GM12878 (cell line): ENCODE measurements at regions not wholly inside any gene's neighbourhood (a gene's known extent, or its start where the extent isn't known, plus 50 kb on each side); places are given as distances from the start of the nearest gene placed in this dataset.

Experiments
- ASH2L ChIP-seq: fragments of 300-600, 200-600 bp; sonication (generic); IDR thresholded peaks from 2 replicates; pipeline ENCODE4 v1.6.1; 2017; ENCODE audit warnings: low read depth, mild to moderate bottlenecking, borderline replicate concordance
- CHD2 ChIP-seq: IDR thresholded peaks from 2 replicates; pipeline ENCODE4 v1.6.1; 2011; ENCODE audit warnings: low read depth, low read length, improper control_type of control experiment, borderline replicate concordance
- FOXK2 ChIP-seq: fragments of 450-650 bp; IDR thresholded peaks from 2 replicates; pipeline ENCODE4 v1.6.1; 2017; ENCODE audit warnings: mild to moderate bottlenecking, moderate library complexity
- FOXM1 ChIP-seq: IDR thresholded peaks from 2 replicates; pipeline ENCODE4 v1.6.1; 2012; ENCODE audit warnings: low read depth, mild to moderate bottlenecking, inconsistent platforms, low read length, moderate library complexity
- IKZF1 ChIP-seq: fragments of 450-650 bp; conservative IDR thresholded peaks from 2 replicates; pipeline ENCODE4 v1.6.1; 2017; ENCODE audit warnings: antibody characterized with exemption, mild to moderate bottlenecking
- NFXL1 ChIP-seq: fragments of 450-650 bp; IDR thresholded peaks from 2 replicates; pipeline ENCODE4 v1.6.1; 2017; ENCODE audit warnings: antibody characterized with exemption, mild to moderate bottlenecking, borderline replicate concordance
- NR2F1 ChIP-seq: fragments of 450-650 bp; conservative IDR thresholded peaks from 2 replicates; pipeline ENCODE4 v1.6.1; 2017; ENCODE audit warnings: mild to moderate bottlenecking
- NRF1 ChIP-seq: conservative IDR thresholded peaks from 2 replicates; pipeline ENCODE4 v1.6.1; 2011; ENCODE audit warnings: mild to moderate bottlenecking, low read depth, low read length, improper control_type of control experiment
- POU2F2 ChIP-seq: IDR thresholded peaks from 3 replicates; pipeline ENCODE4 v1.6.1; 2011; ENCODE audit warnings: low read depth, mild to moderate bottlenecking, low read length, borderline replicate concordance
- RB1 ChIP-seq: fragments of 450-650 bp; formaldehyde crosslinking; IDR thresholded peaks from 2 replicates; pipeline ENCODE4 v1.6.1; 2017; ENCODE audit warnings: mild to moderate bottlenecking, borderline replicate concordance
- SIN3A ChIP-seq: IDR thresholded peaks from 2 replicates; pipeline ENCODE4 v1.6.1; 2012; ENCODE audit warnings: low read depth, low read length, improper control_type of control experiment
- TAF1 ChIP-seq: IDR thresholded peaks from 2 replicates; pipeline ENCODE4 v1.6.1; 2011; ENCODE audit warnings: mild to moderate bottlenecking, low read depth, low read length, borderline replicate concordance
- TBL1XR1 ChIP-seq: IDR thresholded peaks from 2 replicates; pipeline ENCODE4 v1.6.1; 2012; ENCODE audit warnings: low read depth, low read length, improper control_type of control experiment
- TF ChIP-seq, protein P1 (sequence below): fragments of 450-650 bp; IDR thresholded peaks from 2 replicates; pipeline ENCODE4 v1.6.1; 2016; ENCODE audit warnings: mild to moderate bottlenecking
- TF ChIP-seq, protein P2 (sequence below): IDR thresholded peaks from 2 replicates; pipeline ENCODE4 v1.6.1; 2012; ENCODE audit warnings: low read depth, low read length, improper control_type of control experiment
- TF ChIP-seq, protein P3 (sequence below): fragments of 450-650 bp; IDR thresholded peaks from 2 replicates; pipeline ENCODE4 v1.6.1; 2017; ENCODE audit warnings: mild to moderate bottlenecking
- TF ChIP-seq, protein P4 (sequence below): fragments of 450-650 bp; IDR thresholded peaks from 2 replicates; pipeline ENCODE4 v1.6.1; 2017; ENCODE audit warnings: mild to moderate bottlenecking, moderate library complexity
- TF ChIP-seq, protein P5 (sequence below): fragments of 450-650 bp; formaldehyde crosslinking; IDR thresholded peaks from 2 replicates; pipeline ENCODE4 v1.5.0; 2022; ENCODE audit warnings: mild to moderate bottlenecking, missing genetic modification characterization

DNA sequence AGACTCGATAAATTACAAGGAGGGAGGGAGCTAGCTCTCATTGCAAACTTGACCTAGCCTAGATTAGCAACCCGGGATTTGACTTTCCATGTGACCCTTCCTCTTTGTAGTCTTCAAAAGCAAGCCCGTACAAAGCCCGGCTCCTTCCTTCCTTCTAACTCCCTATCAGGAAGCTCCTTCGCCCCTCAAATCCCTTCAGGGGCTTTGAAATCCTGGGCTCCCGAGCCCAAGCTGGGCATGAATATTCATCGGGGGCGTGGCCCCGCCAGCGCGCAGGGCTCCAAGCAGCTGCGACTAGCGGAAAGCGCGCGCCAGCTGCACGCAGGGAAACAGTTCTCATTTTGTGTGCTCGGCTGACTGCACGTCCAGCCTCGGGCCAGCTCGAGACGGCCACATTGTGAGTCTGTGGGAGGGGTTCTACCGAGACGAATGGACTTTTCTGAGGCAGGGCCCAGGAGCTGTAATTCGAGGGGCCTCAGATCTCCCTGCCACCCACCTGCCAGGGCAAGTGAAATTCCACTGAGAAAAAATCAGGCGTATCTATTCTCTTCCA is 84.0 kb upstream of the PELI1 start (continued):
- TF ChIP-seq CHD2: 0 out of 2 replicates have a peak, but pooled peaks have one; percentile 39
- TF ChIP-seq, protein P1, sequence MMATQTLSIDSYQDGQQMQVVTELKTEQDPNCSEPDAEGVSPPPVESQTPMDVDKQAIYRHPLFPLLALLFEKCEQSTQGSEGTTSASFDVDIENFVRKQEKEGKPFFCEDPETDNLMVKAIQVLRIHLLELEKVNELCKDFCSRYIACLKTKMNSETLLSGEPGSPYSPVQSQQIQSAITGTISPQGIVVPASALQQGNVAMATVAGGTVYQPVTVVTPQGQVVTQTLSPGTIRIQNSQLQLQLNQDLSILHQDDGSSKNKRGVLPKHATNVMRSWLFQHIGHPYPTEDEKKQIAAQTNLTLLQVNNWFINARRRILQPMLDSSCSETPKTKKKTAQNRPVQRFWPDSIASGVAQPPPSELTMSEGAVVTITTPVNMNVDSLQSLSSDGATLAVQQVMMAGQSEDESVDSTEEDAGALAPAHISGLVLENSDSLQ: peak; percentile 23; the same call in 1 of the 2 replicates
- TF ChIP-seq IKZF1: peak; percentile 75
- peak; percentile 100 for TF ChIP-seq POU2F2
- TF ChIP-seq, protein P2, sequence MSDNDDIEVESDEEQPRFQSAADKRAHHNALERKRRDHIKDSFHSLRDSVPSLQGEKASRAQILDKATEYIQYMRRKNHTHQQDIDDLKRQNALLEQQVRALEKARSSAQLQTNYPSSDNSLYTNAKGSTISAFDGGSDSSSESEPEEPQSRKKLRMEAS: peak; percentile 55; the same call in 1 of the 2 replicates
- TF ChIP-seq NRF1: 0 out of 2 replicates have a peak, but pooled peaks have one; percentile 26
- TF ChIP-seq, protein P3, sequence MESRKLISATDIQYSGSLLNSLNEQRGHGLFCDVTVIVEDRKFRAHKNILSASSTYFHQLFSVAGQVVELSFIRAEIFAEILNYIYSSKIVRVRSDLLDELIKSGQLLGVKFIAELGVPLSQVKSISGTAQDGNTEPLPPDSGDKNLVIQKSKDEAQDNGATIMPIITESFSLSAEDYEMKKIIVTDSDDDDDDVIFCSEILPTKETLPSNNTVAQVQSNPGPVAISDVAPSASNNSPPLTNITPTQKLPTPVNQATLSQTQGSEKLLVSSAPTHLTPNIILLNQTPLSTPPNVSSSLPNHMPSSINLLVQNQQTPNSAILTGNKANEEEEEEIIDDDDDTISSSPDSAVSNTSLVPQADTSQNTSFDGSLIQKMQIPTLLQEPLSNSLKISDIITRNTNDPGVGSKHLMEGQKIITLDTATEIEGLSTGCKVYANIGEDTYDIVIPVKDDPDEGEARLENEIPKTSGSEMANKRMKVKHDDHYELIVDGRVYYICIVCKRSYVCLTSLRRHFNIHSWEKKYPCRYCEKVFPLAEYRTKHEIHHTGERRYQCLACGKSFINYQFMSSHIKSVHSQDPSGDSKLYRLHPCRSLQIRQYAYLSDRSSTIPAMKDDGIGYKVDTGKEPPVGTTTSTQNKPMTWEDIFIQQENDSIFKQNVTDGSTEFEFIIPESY: no peak
- 0 out of 2 replicates have a peak, but pooled peaks have one; percentile 49 for TF ChIP-seq SIN3A
- no peak for TF ChIP-seq FOXK2
- peak; percentile 93; the same call in 1 of the 2 replicates for TF ChIP-seq ASH2L
- TF ChIP-seq TBL1XR1: 0 out of 2 replicates have a peak, but pooled peaks have one; percentile 14
- TF ChIP-seq TAF1: peak; percentile 74; the same call in 1 of the 2 replicates
- peak; percentile 12; the same call in 1 of the 2 replicates for TF ChIP-seq NR2F1
- TF ChIP-seq, protein P4, sequence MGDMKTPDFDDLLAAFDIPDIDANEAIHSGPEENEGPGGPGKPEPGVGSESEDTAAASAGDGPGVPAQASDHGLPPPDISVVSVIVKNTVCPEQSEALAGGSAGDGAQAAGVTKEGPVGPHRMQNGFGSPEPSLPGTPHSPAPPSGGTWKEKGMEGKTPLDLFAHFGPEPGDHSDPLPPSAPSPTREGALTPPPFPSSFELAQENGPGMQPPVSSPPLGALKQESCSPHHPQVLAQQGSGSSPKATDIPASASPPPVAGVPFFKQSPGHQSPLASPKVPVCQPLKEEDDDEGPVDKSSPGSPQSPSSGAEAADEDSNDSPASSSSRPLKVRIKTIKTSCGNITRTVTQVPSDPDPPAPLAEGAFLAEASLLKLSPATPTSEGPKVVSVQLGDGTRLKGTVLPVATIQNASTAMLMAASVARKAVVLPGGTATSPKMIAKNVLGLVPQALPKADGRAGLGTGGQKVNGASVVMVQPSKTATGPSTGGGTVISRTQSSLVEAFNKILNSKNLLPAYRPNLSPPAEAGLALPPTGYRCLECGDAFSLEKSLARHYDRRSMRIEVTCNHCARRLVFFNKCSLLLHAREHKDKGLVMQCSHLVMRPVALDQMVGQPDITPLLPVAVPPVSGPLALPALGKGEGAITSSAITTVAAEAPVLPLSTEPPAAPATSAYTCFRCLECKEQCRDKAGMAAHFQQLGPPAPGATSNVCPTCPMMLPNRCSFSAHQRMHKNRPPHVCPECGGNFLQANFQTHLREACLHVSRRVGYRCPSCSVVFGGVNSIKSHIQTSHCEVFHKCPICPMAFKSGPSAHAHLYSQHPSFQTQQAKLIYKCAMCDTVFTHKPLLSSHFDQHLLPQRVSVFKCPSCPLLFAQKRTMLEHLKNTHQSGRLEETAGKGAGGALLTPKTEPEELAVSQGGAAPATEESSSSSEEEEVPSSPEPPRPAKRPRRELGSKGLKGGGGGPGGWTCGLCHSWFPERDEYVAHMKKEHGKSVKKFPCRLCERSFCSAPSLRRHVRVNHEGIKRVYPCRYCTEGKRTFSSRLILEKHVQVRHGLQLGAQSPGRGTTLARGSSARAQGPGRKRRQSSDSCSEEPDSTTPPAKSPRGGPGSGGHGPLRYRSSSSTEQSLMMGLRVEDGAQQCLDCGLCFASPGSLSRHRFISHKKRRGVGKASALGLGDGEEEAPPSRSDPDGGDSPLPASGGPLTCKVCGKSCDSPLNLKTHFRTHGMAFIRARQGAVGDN: peak; percentile 66
- TF ChIP-seq, protein P5, sequence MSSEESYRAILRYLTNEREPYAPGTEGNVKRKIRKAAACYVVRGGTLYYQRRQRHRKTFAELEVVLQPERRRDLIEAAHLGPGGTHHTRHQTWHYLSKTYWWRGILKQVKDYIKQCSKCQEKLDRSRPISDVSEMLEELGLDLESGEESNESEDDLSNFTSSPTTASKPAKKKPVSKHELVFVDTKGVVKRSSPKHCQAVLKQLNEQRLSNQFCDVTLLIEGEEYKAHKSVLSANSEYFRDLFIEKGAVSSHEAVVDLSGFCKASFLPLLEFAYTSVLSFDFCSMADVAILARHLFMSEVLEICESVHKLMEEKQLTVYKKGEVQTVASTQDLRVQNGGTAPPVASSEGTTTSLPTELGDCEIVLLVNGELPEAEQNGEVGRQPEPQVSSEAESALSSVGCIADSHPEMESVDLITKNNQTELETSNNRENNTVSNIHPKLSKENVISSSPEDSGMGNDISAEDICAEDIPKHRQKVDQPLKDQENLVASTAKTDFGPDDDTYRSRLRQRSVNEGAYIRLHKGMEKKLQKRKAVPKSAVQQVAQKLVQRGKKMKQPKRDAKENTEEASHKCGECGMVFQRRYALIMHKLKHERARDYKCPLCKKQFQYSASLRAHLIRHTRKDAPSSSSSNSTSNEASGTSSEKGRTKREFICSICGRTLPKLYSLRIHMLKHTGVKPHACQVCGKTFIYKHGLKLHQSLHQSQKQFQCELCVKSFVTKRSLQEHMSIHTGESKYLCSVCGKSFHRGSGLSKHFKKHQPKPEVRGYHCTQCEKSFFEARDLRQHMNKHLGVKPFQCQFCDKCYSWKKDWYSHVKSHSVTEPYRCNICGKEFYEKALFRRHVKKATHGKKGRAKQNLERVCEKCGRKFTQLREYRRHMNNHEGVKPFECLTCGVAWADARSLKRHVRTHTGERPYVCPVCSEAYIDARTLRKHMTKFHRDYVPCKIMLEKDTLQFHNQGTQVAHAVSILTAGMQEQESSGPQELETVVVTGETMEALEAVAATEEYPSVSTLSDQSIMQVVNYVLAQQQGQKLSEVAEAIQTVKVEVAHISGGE (CRISPR knock-in tag): no peak
- TF ChIP-seq FOXM1: no peak
- TF ChIP-seq NFXL1: no peak
- TF ChIP-seq RB1: peak; percentile 45; the same call in 1 of the 2 replicates
